ENCODE measurements at regions not wholly inside any gene's neighbourhood (a gene's known extent, or its start where the extent isn't known, plus 50 kb on each side); places are given as distances from the start of the nearest gene placed in this dataset.

- no peak for TF ChIP-seq CTCF (IDR thresholded peaks at IDR 0.05; ENCODE audit: poor library complexity, severe bottlenecking)
- peak; percentile 19 for TF ChIP-seq REST (IDR thresholded peaks at IDR 0.05; ENCODE audit: borderline replicate concordance)
- TF ChIP-seq EZH2 (IDR thresholded peaks at IDR 0.05; ENCODE audit: borderline replicate concordance, insufficient read depth, low read length, poor library complexity, severe bottlenecking): no peak
- TF ChIP-seq TAF1 (IDR thresholded peaks at IDR 0.05; ENCODE audit: low read depth): no peak
- peak; percentile 89 for TF ChIP-seq EP300 (conservative IDR thresholded peaks at IDR 0.05; ENCODE audit: poor library complexity, severe bottlenecking)
- peak; percentile 60 for TF ChIP-seq POLR2AphosphoS5 (IDR thresholded peaks at IDR 0.05)
- TF ChIP-seq RAD21 (conservative IDR thresholded peaks at IDR 0.05): no peak
- TF ChIP-seq SMC3 (conservative IDR thresholded peaks at IDR 0.05; ENCODE audit: poor library complexity): no peak
Observed at GRCh38 chr13:56352901-56353300, 787.8 kb upstream of the PRR20A start.
